ENCODE measurements at regions not wholly inside any gene's neighbourhood (a gene's known extent, or its start where the extent isn't known, plus 50 kb on each side); places are given as distances from the start of the nearest gene placed in this dataset.

- H3K4me3 ChIP-seq (replicated peaks; ENCODE audit: insufficient read depth, low read length) = no peak overlapping the region
- TF ChIP-seq GABPA (IDR thresholded peaks at IDR 0.05; ENCODE audit: low read depth) (no peak), REST (IDR thresholded peaks at IDR 0.05; ENCODE audit: insufficient replicate concordance, low read depth) (no peak), CTCF (IDR thresholded peaks at IDR 0.05; ENCODE audit: insufficient read depth, low read length) (peak; percentile 17), SPI1 (IDR thresholded peaks at IDR 0.05; ENCODE audit: borderline replicate concordance, low read depth) (no peak), POLR2AphosphoS5 (IDR thresholded peaks at IDR 0.05; ENCODE audit: low read depth) (no peak)
- no peak overlapping the region for H3K27ac ChIP-seq (replicated peaks)
- peaks cover 2% of the 10 kb centered on the region for H3K27me3 ChIP-seq (ENCODE audit: insufficient read depth, poor library complexity, severe bottlenecking)
- DNase-seq (ENCODE audit: low read depth in 1 of 2, low spot score in 1 of 2) = peak in 1 of 2 experiments; percentile 24
These were observed 418.6 kb downstream of the FAM181B start for GRCh38 chr11:82315093-82315492.

- Histone ChIP-seq H3K4me3 (replicated peaks; ENCODE audit: insufficient read depth, low read length) (no peak overlapping the region), H3K27me3 (ENCODE audit: insufficient read depth, poor library complexity, severe bottlenecking) (no peaks in the 10 kb centered on the region), H3K27ac (replicated peaks) (no peak overlapping the region)
- TF ChIP-seq GABPA (IDR thresholded peaks at IDR 0.05; ENCODE audit: low read depth) (no peak), SPI1 (IDR thresholded peaks at IDR 0.05; ENCODE audit: borderline replicate concordance, low read depth) (no peak), CTCF (IDR thresholded peaks at IDR 0.05; ENCODE audit: insufficient read depth, low read length) (no peak), POLR2AphosphoS5 (IDR thresholded peaks at IDR 0.05; ENCODE audit: low read depth) (no peak), REST (IDR thresholded peaks at IDR 0.05; ENCODE audit: insufficient replicate concordance, low read depth) (no peak)
- DNase-seq (ENCODE audit: low read depth in 1 of 2, low spot score in 1 of 2) = no peak
These were observed 424.7 kb downstream of the FAM181B start for GRCh38 chr11:82308979-82309378.

GRCh38 chr11:82305123-82305522 lies 428.5 kb downstream of the FAM181B start:
- H3K27me3 ChIP-seq (ENCODE audit: insufficient read depth, poor library complexity, severe bottlenecking) = no peaks in the 10 kb centered on the region
- TF ChIP-seq GABPA (IDR thresholded peaks at IDR 0.05; ENCODE audit: low read depth) (no peak), CTCF (IDR thresholded peaks at IDR 0.05; ENCODE audit: insufficient read depth, low read length) (no peak)
- H3K4me3 ChIP-seq (replicated peaks; ENCODE audit: insufficient read depth, low read length) = no peak overlapping the region
- no peak for DNase-seq (ENCODE audit: low read depth in 1 of 2, low spot score in 1 of 2)
- H3K27ac ChIP-seq (replicated peaks) = no peak overlapping the region

GRCh38 chr11:82303671-82304070 lies 430.0 kb downstream of the FAM181B start:
- no peak for DNase-seq (ENCODE audit: low read depth in 1 of 2, low spot score in 1 of 2)
- Histone ChIP-seq H3K27me3 (ENCODE audit: insufficient read depth, poor library complexity, severe bottlenecking) (no peaks in the 10 kb centered on the region), H3K4me3 (replicated peaks; ENCODE audit: insufficient read depth, low read length) (no peak overlapping the region), H3K27ac (replicated peaks) (no peak overlapping the region)
- TF ChIP-seq POLR2AphosphoS5 (IDR thresholded peaks at IDR 0.05; ENCODE audit: low read depth) (no peak), REST (IDR thresholded peaks at IDR 0.05; ENCODE audit: insufficient replicate concordance, low read depth) (no peak), CTCF (IDR thresholded peaks at IDR 0.05; ENCODE audit: insufficient read depth, low read length) (no peak), SPI1 (IDR thresholded peaks at IDR 0.05; ENCODE audit: borderline replicate concordance, low read depth) (no peak), GABPA (IDR thresholded peaks at IDR 0.05; ENCODE audit: low read depth) (no peak)

Measured in HL-60 (cell line).